ENCODE measurements at regions not wholly inside any gene's neighbourhood (a gene's known extent, or its start where the extent isn't known, plus 50 kb on each side); places are given as distances from the start of the nearest gene placed in this dataset.

- intact Hi-C loops (cut with micrococcal nuclease; ENCODE audit: unreplicated experiment) = no loop called here
- Histone ChIP-seq H3K9me3 (ENCODE audit: low read length) (no peaks in the 10 kb centered on the region), H4K20me1 (ENCODE audit: insufficient read depth, low read length) (no peaks in the 10 kb centered on the region), H3K79me2 (ENCODE audit: insufficient read depth, low read depth, low read length) (no peaks in the 10 kb centered on the region), H3K4me1 (ENCODE audit: insufficient read depth, low read length, poor library complexity, severe bottlenecking) (no peaks in the 10 kb centered on the region), H3K4me2 (ENCODE audit: low read length) (no peak overlapping the region), H2AFZ (ENCODE audit: low read length) (no peak overlapping the region), H3K27ac (ENCODE audit: low read depth, low read length, poor library complexity, severe bottlenecking) (no peak overlapping the region), H3K4me3 (ENCODE audit: low read depth, low read length, poor library complexity, severe bottlenecking) (no peak overlapping the region), H3K9me2 (ENCODE audit: insufficient read depth, low read length) (no peaks in the 10 kb centered on the region), H3K36me3 (ENCODE audit: insufficient read depth, low read length) (no peaks in the 10 kb centered on the region)
- CTCF ChIA-PET (ENCODE audit: unreplicated experiment) = no interaction called here
- TF ChIP-seq EZH2phosphoT487 (IDR thresholded peaks at IDR 0.05; ENCODE audit: borderline replicate concordance, low read depth, low read length) = no peak
- TF ChIP-seq CTCF (conservative IDR thresholded peaks at IDR 0.05; ENCODE audit: low read length) = no peak
- BruUV-seq (replicated peaks) = no TSS peak
- POLR2A ChIA-PET = no interaction called here
- DNase-seq (ENCODE audit: low spot score) = no peak
Measured at GRCh38 chr6:86526238-86526637, 411.1 kb upstream of the HTR1E start.

GRCh38 chr6:86516087-86516486, 421.2 kb upstream of the HTR1E start:
- H3K9me2 ChIP-seq (ENCODE audit: insufficient read depth, low read length) = no peaks in the 10 kb centered on the region
- no peaks in the 10 kb centered on the region for H4K20me1 ChIP-seq (ENCODE audit: insufficient read depth, low read length)
- TF ChIP-seq EZH2phosphoT487 (IDR thresholded peaks at IDR 0.05; ENCODE audit: borderline replicate concordance, low read depth, low read length) (no peak), CTCF (conservative IDR thresholded peaks at IDR 0.05; ENCODE audit: low read length) (no peak)
- intact Hi-C loops (cut with micrococcal nuclease; ENCODE audit: unreplicated experiment) = no loop called here
- H3K27ac ChIP-seq (ENCODE audit: low read depth, low read length, poor library complexity, severe bottlenecking) = no peak overlapping the region
- H3K9me3 ChIP-seq (ENCODE audit: low read length) = no peaks in the 10 kb centered on the region
- POLR2A ChIA-PET = no interaction called here
- no TSS peak for BruUV-seq (replicated peaks)
- H3K4me3 ChIP-seq (ENCODE audit: low read depth, low read length, poor library complexity, severe bottlenecking) = no peak overlapping the region
- no peaks in the 10 kb centered on the region for H3K79me2 ChIP-seq (ENCODE audit: insufficient read depth, low read depth, low read length)
- CTCF ChIA-PET (ENCODE audit: unreplicated experiment) = no interaction called here
- H3K4me2 ChIP-seq (ENCODE audit: low read length) = no peak overlapping the region
- H3K36me3 ChIP-seq (ENCODE audit: insufficient read depth, low read length) = no peaks in the 10 kb centered on the region
- peak; percentile 14 for DNase-seq (ENCODE audit: low spot score)
- peaks cover 5% of the 10 kb centered on the region for H3K4me1 ChIP-seq (ENCODE audit: insufficient read depth, low read length, poor library complexity, severe bottlenecking)
- H2AFZ ChIP-seq (ENCODE audit: low read length) = no peak overlapping the region

GRCh38 chr6:86511962-86512361, 425.4 kb upstream of the HTR1E start:
- CTCF ChIA-PET (ENCODE audit: unreplicated experiment) = no interaction called here
- H2AFZ ChIP-seq (ENCODE audit: low read length) = no peak overlapping the region
- no peak overlapping the region for H3K27ac ChIP-seq (ENCODE audit: low read depth, low read length, poor library complexity, severe bottlenecking)
- no peak for DNase-seq (ENCODE audit: low spot score)
- no peaks in the 10 kb centered on the region for H3K79me2 ChIP-seq (ENCODE audit: insufficient read depth, low read depth, low read length)
- POLR2A ChIA-PET = no interaction called here
- BruUV-seq (replicated peaks) = no TSS peak
- no peaks in the 10 kb centered on the region for H3K9me2 ChIP-seq (ENCODE audit: insufficient read depth, low read length)
- H3K4me2 ChIP-seq (ENCODE audit: low read length) = no peak overlapping the region
- no peaks in the 10 kb centered on the region for H3K9me3 ChIP-seq (ENCODE audit: low read length)
- no peaks in the 10 kb centered on the region for H4K20me1 ChIP-seq (ENCODE audit: insufficient read depth, low read length)
- H3K4me1 ChIP-seq (ENCODE audit: insufficient read depth, low read length, poor library complexity, severe bottlenecking) = peaks cover 5% of the 10 kb centered on the region
- TF ChIP-seq EZH2phosphoT487 (IDR thresholded peaks at IDR 0.05; ENCODE audit: borderline replicate concordance, low read depth, low read length) = no peak
- no peak for TF ChIP-seq CTCF (conservative IDR thresholded peaks at IDR 0.05; ENCODE audit: low read length)
- H3K36me3 ChIP-seq (ENCODE audit: insufficient read depth, low read length) = no peaks in the 10 kb centered on the region
- no peak overlapping the region for H3K4me3 ChIP-seq (ENCODE audit: low read depth, low read length, poor library complexity, severe bottlenecking)
- intact Hi-C loops (cut with micrococcal nuclease; ENCODE audit: unreplicated experiment) = no loop called here

Data from OCI-LY7 (cell line).